Neural progenitor cell (in vitro differentiated cells): ENCODE measurements at regions not wholly inside any gene's neighbourhood (a gene's known extent, or its start where the extent isn't known, plus 50 kb on each side); places are given as distances from the start of the nearest gene placed in this dataset.

Source experiments
- CTCF ChIP-seq: fragments of 200-600 bp; sonication (generic); IDR thresholded peaks from 2 replicates; pipeline ENCODE4 v1.5.1; 2017; ENCODE audit warnings: antibody characterized with exemption, mild to moderate bottlenecking
- EZH2 ChIP-seq: fragments of 200-600 bp; sonication (generic); IDR thresholded peaks from 2 replicates; pipeline ENCODE4 v1.6.1; 2017; ENCODE audit warnings: antibody characterized with exemption, mild to moderate bottlenecking, moderate library complexity

DNA sequence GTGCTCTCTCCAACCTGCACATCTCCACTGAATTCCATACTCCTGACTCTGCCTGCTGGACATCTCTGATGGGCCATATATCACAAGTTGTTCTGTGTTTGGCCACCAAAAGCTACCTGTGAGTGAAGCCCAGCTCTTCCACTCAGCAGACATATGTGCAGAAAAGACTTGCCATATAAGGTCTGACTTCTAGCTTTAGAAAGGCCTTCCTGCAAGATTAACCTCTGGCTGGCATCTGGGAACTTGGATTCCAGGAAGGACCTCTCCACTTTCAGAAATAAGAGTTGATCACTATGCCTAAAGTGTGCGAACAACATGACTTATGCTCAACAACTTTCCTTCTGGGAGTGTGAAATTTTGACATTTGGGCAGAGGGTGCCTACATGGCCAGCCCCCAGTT, 113.7 kb downstream of the TNFAIP3 start:
- TF ChIP-seq CTCF (no peak), EZH2 (no peak)
